ENCODE measurements at regions not wholly inside any gene's neighbourhood (a gene's known extent, or its start where the extent isn't known, plus 50 kb on each side); places are given as distances from the start of the nearest gene placed in this dataset.
A peak's percentile ranks its signal among the peaks of the same experiment; 100 is the strongest.

DNA sequence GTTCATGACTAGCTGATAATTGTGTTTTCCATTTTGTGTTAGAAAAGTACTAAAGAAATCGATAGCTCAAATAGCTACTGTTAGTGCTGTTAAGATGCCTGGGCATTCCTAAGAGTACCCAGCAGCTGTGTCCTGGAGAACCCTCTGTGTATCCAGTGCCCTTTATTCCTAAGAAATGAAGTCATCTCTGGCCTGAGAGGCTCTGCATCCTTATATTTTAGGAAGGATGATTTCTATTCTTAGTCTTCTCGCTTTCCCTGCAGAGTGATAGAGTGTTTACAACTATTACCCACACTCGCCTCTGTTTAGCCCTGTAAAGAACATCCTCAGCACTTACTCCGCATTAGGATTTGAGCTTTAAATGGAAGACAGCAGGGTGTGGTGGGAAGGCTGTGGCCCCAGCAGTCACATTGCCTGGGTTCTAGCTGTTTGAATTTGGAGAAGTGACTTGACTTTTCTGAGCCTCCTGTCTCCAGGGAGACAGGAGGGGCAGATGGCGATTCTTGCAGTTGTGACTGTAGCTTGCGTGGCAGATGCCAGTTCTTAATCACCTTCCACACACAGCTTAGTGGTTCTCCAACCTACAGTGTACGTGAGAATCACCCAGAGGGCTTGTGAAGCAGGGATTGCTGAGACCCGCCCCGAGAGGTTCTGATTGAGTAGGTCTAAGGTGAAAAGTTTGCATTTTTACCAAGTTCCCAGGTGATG is 177.2 kb upstream of the PITX1 start:
- no peak overlapping the region for H3K4me3 ChIP-seq (replicated peaks in 1 of 2; ENCODE audit: low read depth in 2 of 2, low read length in 2 of 2)
- no peak for DNase-seq (ENCODE audit: low read depth in 2 of 2)
- TF ChIP-seq, protein P1, sequence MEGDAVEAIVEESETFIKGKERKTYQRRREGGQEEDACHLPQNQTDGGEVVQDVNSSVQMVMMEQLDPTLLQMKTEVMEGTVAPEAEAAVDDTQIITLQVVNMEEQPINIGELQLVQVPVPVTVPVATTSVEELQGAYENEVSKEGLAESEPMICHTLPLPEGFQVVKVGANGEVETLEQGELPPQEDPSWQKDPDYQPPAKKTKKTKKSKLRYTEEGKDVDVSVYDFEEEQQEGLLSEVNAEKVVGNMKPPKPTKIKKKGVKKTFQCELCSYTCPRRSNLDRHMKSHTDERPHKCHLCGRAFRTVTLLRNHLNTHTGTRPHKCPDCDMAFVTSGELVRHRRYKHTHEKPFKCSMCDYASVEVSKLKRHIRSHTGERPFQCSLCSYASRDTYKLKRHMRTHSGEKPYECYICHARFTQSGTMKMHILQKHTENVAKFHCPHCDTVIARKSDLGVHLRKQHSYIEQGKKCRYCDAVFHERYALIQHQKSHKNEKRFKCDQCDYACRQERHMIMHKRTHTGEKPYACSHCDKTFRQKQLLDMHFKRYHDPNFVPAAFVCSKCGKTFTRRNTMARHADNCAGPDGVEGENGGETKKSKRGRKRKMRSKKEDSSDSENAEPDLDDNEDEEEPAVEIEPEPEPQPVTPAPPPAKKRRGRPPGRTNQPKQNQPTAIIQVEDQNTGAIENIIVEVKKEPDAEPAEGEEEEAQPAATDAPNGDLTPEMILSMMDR (IDR thresholded peaks at IDR 0.05; ENCODE audit: low read depth, low read length), result no peak

DNA sequence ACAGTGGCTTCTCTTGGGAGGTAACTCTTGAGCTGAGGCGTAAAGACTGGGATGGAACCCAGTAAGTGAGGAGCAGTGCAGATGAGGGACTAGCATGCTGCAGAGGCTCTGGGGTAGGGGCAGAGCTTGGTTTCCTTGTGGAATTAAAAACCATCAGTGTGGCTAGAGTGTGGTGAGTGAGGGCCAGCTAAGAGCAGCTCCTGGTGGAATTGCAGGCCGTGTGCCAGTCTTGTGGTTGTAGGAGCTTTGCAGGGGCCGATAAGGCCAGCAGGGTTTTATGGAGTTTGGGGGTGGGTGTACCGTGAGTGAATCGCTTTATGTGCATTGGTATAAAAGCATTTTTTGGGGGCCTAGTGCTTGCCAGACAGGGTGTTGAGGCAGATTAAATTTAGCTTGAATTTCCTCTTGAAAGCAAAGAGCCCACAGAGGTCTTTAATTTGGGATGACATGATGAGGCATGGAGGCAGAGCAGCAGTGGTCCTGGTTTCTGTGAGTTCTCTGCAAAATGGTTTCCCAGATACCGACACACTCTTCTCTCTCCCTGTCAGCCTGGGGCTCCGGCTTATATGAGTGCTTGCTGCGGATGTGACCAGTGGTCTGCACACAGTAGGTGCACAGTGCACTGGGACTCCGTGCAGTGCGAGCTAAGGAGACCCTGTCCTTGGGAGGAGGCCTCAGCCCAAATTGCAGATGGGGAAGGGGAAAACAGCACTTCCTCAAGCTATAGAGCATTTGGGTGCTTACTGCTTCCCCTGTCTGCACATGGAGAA is 176.4 kb upstream of the PITX1 start:
- TF ChIP-seq, protein P1 (IDR thresholded peaks at IDR 0.05; ENCODE audit: low read depth, low read length), result no peak
- peak in 1 of 2 donors; percentile 42 for DNase-seq (ENCODE audit: low read depth in 2 of 2)
- H3K4me3 ChIP-seq (replicated peaks in 1 of 2; ENCODE audit: low read depth in 2 of 2, low read length in 2 of 2), result no peak overlapping the region

DNA sequence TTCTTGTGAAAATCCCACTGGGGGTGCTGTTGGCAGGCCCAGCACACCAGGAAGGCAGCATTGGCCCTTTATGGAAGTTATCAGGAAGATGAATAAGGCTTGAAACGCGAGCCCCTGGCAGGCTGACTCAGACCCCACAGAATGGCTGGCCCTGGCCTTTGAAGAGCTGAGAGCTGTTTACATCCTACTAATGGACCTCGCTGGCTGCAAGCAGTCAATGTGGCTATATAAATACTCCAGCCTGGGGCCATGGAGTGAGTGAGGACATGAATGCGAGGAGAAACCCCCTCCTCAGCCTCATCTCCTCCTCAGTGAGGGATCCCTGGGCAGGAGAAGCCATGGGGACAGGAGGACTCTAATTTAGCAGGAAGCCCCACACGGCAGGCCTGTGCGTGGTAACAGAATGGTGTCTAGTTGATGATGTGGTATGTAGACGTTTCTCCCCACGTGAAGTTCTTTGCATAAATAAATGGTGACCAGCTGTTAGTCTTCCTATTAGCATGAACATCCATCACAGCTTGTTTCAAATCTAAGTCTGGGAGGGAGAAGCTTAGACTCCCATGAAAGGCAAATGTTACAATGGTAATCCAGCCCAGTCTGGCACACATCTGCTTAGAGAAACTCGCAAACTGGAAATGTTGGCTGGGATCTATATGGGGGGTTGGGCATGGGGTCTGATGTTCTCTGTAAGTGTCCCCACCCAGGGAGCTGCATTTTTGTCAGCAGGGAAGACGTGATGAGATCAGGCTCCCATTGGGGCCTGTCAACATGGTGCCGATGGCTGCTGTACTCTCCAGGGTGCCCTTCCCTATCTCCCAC is 175.1 kb upstream of the PITX1 start:
- TF ChIP-seq, protein P1 (IDR thresholded peaks at IDR 0.05; ENCODE audit: low read depth, low read length), result peak; percentile 36
- no peak overlapping the region for H3K4me3 ChIP-seq (replicated peaks in 1 of 2; ENCODE audit: low read depth in 2 of 2, low read length in 2 of 2)
- DNase-seq (ENCODE audit: low read depth in 2 of 2), result peak; percentile 95 to 97

DNA sequence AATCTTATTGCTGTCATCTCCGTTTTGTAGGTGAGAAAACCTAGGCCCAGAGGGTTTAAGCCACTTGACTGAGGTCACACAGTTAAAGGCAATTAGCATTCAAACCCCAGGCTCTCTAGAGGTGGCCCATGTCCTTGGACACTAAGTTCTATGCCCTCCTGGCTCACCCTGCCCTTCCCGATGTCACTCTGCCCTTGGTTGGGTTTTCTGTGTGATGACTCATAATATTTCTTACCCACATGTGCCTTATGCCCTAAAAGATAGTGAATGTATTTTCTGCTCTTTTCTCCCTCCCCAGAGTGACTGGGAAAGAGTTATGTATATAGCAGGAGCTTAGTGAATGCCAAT is 174.5 kb upstream of the PITX1 start:
- no peak overlapping the region for H3K4me3 ChIP-seq (replicated peaks in 1 of 2; ENCODE audit: low read depth in 2 of 2, low read length in 2 of 2)
- TF ChIP-seq, protein P1 (IDR thresholded peaks at IDR 0.05; ENCODE audit: low read depth, low read length), result no peak
- DNase-seq (ENCODE audit: low read depth in 2 of 2), result no peak

DNA sequence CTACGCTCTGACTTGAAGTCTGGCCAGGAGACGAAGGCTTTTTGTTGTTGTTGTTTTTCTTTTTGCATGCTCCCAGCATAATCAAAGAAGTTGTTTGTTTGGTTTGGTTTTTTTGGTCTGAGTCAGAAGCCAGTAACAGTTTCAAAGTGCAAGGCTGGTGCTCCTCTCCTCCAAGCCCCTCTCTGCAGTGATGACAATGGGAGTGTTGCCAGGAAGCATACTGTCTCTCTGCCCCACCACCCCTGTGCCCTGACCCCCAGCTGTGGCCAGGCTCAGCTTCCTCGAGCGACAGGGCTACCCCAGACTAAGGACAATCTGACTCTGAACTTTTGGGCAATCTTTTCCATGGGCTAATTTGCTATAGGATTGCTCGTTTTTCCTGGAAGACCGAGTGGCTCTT is 173.8 kb upstream of the PITX1 start:
- H3K4me3 ChIP-seq (replicated peaks in 1 of 2; ENCODE audit: low read depth in 2 of 2, low read length in 2 of 2), result no peak overlapping the region
- no peak for DNase-seq (ENCODE audit: low read depth in 2 of 2)
- TF ChIP-seq, protein P1 (IDR thresholded peaks at IDR 0.05; ENCODE audit: low read depth, low read length), result no peak

DNA sequence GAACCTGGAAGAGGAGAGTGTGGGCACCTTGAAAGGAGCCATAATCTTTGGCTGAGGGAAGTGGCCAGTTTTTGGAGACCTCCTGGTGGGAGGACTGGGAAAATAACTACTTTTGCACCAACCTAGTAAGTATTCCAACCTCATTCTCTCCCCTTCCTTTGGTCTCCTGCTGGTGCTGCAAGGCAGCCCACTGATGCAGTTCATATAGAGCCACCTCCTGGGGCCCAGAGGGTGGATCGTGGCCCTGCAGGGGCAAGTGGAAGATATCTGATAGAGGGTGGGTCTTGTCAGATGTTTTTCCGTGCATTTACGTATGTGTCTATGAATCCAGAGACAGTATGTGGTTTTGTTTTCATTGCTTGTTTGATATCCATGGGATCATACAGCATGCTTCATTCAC is 172.8 kb upstream of the PITX1 start:
- TF ChIP-seq, protein P1 (IDR thresholded peaks at IDR 0.05; ENCODE audit: low read depth, low read length), result no peak
- no peak for DNase-seq (ENCODE audit: low read depth in 2 of 2)
- H3K4me3 ChIP-seq (replicated peaks in 1 of 2; ENCODE audit: low read depth in 2 of 2, low read length in 2 of 2), result no peak overlapping the region

Measured in cardiac fibroblast (primary cell).